ENCODE measurements at regions not wholly inside any gene's neighbourhood (a gene's known extent, or its start where the extent isn't known, plus 50 kb on each side); places are given as distances from the start of the nearest gene placed in this dataset.

- no peak for TF ChIP-seq CTCF (conservative IDR thresholded peaks at IDR 0.05; ENCODE audit: low read depth, low read length)
- no peak for TF ChIP-seq EZH2 (IDR thresholded peaks at IDR 0.05; ENCODE audit: low read length, unreplicated experiment)
These were observed 154.2 kb downstream of the ESM1 start for GRCh38 chr5:54831233-54831632.
